ENCODE measurements at regions not wholly inside any gene's neighbourhood (a gene's known extent, or its start where the extent isn't known, plus 50 kb on each side); places are given as distances from the start of the nearest gene placed in this dataset.

- peaks cover 0 to 3% of the 10 kb centered on the region in 2 donors for H3K27me3 Mint-ChIP-seq (ENCODE audit: low read depth in 2 of 2)
- ATAC-seq (no peak), DNase-seq (no peak)
- Histone ChIP-seq H3K4me3 (ENCODE audit: low read length) (no peak overlapping the region), H3K27ac (ENCODE audit: low read length) (no peak overlapping the region), H3K9me3 (ENCODE audit: control insufficient read depth, insufficient read depth, low read length) (no peaks in the 10 kb centered on the region), H3K36me3 (ENCODE audit: control insufficient read depth, insufficient read depth, low read length) (no peaks in the 10 kb centered on the region), H3K27me3 (ENCODE audit: control insufficient read depth, insufficient read depth, low read length) (no peaks in the 10 kb centered on the region), H3K4me1 (ENCODE audit: control insufficient read depth, insufficient read depth, low read length) (no peaks in the 10 kb centered on the region)
- H3K36me3 Mint-ChIP-seq, result no peaks in the 10 kb centered on the region
- no peak for TF ChIP-seq CTCF (IDR thresholded peaks at IDR 0.05)
- H3K4me3 Mint-ChIP-seq, result no peak overlapping the region
- intact Hi-C loops (cut with micrococcal nuclease), result no loop called here
- no peaks in the 10 kb centered on the region for H3K4me1 Mint-ChIP-seq
- H3K27ac Mint-ChIP-seq, result no peak overlapping the region
- H3K9me3 Mint-ChIP-seq, result peaks cover 3 to 9% of the 10 kb centered on the region in 2 donors
These were observed 191.6 kb downstream of the HAO1 start for GRCh38 chr20:7748624-7749023.

- H3K4me3 ChIP-seq (ENCODE audit: low read length), result no peak overlapping the region
- Mint-ChIP-seq H3K27ac (no peak overlapping the region), H3K9me3 (peaks cover 0 to 11% of the 10 kb centered on the region in 2 donors), H3K4me1 (no peaks in the 10 kb centered on the region), H3K36me3 (no peaks in the 10 kb centered on the region), H3K27me3 (ENCODE audit: low read depth in 2 of 2) (peaks cover 0 to 3% of the 10 kb centered on the region in 2 donors), H3K4me3 (no peak overlapping the region)
- no peak for TF ChIP-seq CTCF (IDR thresholded peaks at IDR 0.05)
- no peaks in the 10 kb centered on the region for H3K4me1 ChIP-seq (ENCODE audit: control insufficient read depth, insufficient read depth, low read length)
- no peaks in the 10 kb centered on the region for H3K9me3 ChIP-seq (ENCODE audit: control insufficient read depth, insufficient read depth, low read length)
- DNase-seq (no peak), ATAC-seq (no peak)
- no peaks in the 10 kb centered on the region for H3K27me3 ChIP-seq (ENCODE audit: control insufficient read depth, insufficient read depth, low read length)
- no peaks in the 10 kb centered on the region for H3K36me3 ChIP-seq (ENCODE audit: control insufficient read depth, insufficient read depth, low read length)
- intact Hi-C loops (cut with micrococcal nuclease), result no loop called here
- no peak overlapping the region for H3K27ac ChIP-seq (ENCODE audit: low read length)
- WGBS (ENCODE audit: insufficient coverage), result 100% methylated on average over 1 of the region's 1 CpG
These were observed 186.2 kb downstream of the HAO1 start for GRCh38 chr20:7754102-7754501.

- Histone ChIP-seq H3K36me3 (ENCODE audit: control insufficient read depth, insufficient read depth, low read length) (no peaks in the 10 kb centered on the region), H3K9me3 (ENCODE audit: control insufficient read depth, insufficient read depth, low read length) (no peaks in the 10 kb centered on the region), H3K4me1 (ENCODE audit: control insufficient read depth, insufficient read depth, low read length) (no peaks in the 10 kb centered on the region), H3K27me3 (ENCODE audit: control insufficient read depth, insufficient read depth, low read length) (no peaks in the 10 kb centered on the region), H3K4me3 (ENCODE audit: low read length) (no peak overlapping the region), H3K27ac (ENCODE audit: low read length) (no peak overlapping the region)
- ATAC-seq (no peak), DNase-seq (no peak)
- no peak for TF ChIP-seq CTCF (IDR thresholded peaks at IDR 0.05)
- intact Hi-C loops (cut with micrococcal nuclease), result no loop called here
- Mint-ChIP-seq H3K27me3 (ENCODE audit: low read depth in 2 of 2) (peaks cover 0 to 2% of the 10 kb centered on the region in 2 donors), H3K27ac (no peak overlapping the region), H3K36me3 (no peaks in the 10 kb centered on the region), H3K9me3 (peaks cover 0 to 5% of the 10 kb centered on the region in 2 donors), H3K4me3 (no peak overlapping the region), H3K4me1 (no peaks in the 10 kb centered on the region)
- WGBS (ENCODE audit: insufficient coverage), result 80% methylated on average over 1 of the region's 3 CpGs
These were observed 181.9 kb downstream of the HAO1 start for GRCh38 chr20:7758406-7758805.

- no peaks in the 10 kb centered on the region for H3K27me3 Mint-ChIP-seq (ENCODE audit: low read depth in 2 of 2)
- Histone ChIP-seq H3K27me3 (ENCODE audit: control insufficient read depth, insufficient read depth, low read length) (no peaks in the 10 kb centered on the region), H3K27ac (ENCODE audit: low read length) (no peak overlapping the region), H3K4me3 (ENCODE audit: low read length) (no peak overlapping the region), H3K4me1 (ENCODE audit: control insufficient read depth, insufficient read depth, low read length) (no peaks in the 10 kb centered on the region), H3K36me3 (ENCODE audit: control insufficient read depth, insufficient read depth, low read length) (no peaks in the 10 kb centered on the region), H3K9me3 (ENCODE audit: control insufficient read depth, insufficient read depth, low read length) (no peaks in the 10 kb centered on the region)
- H3K4me3 Mint-ChIP-seq, result no peak overlapping the region
- H3K4me1 Mint-ChIP-seq, result no peaks in the 10 kb centered on the region
- DNase-seq (no peak), ATAC-seq (no peak)
- peaks cover 0 to 3% of the 10 kb centered on the region in 2 donors for H3K9me3 Mint-ChIP-seq
- intact Hi-C loops (cut with micrococcal nuclease), result no loop called here
- no CpG with 5 or more reads among the region's 1 CpG for WGBS (ENCODE audit: insufficient coverage)
- H3K36me3 Mint-ChIP-seq, result no peaks in the 10 kb centered on the region
- TF ChIP-seq CTCF (IDR thresholded peaks at IDR 0.05), result no peak
- no peak overlapping the region for H3K27ac Mint-ChIP-seq
These were observed 179.8 kb downstream of the HAO1 start for GRCh38 chr20:7760247-7761031.

All from natural killer cell (primary cell).